Urothelium cell line (cell line): ENCODE measurements at regions not wholly inside any gene's neighbourhood (a gene's known extent, or its start where the extent isn't known, plus 50 kb on each side); places are given as distances from the start of the nearest gene placed in this dataset.

ENCODE experiments used
- DNase-seq: peaks from one replicate; pipeline ENCODE4 v3.0.0; 2011; ENCODE audit warnings: low spot score, mixed read lengths
- FAIRE-seq: peaks from 2 replicates; lab custom pipeline; 2011; peaks lifted over from hg19 to GRCh38; lab: Jason Lieb, UNC

GRCh38 chr6:152904678-152905077, 78.2 kb downstream of the FBXO5 start:
- no peak for FAIRE-seq

GRCh38 chr6:152905551-152906299, 77.1 kb downstream of the FBXO5 start:
- no peak for FAIRE-seq
- DNase-seq: no peak

More at GRCh38 chr6:152904678-152905077, 78.2 kb downstream of the FBXO5 start:
- DNase-seq: no peak

DNA sequence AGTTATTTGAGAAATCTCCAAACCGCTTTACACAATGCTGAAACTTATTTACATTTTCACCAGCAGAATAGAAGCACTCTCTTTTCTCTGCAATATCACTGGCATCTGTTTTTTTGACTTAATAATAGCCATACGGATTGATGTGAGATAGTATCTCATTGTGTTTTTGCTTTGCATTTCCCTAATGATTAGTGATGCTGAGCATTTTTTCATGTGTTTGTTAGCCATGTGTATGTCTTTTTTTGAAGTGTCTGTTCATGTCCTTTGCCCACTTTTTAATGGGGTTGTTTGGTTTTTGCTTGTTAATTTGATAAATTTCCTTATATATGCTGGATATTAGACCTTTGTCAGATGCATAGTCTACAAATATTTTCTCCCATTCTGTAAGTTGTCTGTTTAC, 73.6 kb downstream of the FBXO5 start:
- DNase-seq: no peak
- FAIRE-seq: no peak

GRCh38 chr6:152916035-152916434, 66.8 kb downstream of the FBXO5 start:
- no peak for FAIRE-seq

DNA sequence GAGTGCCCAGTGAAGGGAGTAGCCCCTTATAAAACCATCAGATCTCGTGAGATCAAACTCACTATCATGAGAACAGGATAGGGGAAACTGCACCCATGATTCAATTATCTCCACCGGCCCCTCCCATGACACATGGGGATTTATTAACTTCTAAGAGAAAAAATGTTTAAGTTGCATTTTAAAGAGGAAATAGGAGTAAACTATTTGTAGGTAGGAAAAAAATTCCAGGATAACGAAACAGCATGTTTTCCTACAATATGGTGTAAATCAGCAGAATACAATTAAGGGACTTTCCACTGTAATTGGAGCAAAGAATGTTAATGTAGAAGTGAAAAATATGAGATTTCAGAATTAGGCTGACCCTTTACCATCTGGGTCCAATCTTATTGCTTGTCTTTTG, 63.9 kb downstream of the FBXO5 start:
- DNase-seq (no peak), FAIRE-seq (no peak)

More at GRCh38 chr6:152916035-152916434, 66.8 kb downstream of the FBXO5 start:
- no peak for DNase-seq

DNA sequence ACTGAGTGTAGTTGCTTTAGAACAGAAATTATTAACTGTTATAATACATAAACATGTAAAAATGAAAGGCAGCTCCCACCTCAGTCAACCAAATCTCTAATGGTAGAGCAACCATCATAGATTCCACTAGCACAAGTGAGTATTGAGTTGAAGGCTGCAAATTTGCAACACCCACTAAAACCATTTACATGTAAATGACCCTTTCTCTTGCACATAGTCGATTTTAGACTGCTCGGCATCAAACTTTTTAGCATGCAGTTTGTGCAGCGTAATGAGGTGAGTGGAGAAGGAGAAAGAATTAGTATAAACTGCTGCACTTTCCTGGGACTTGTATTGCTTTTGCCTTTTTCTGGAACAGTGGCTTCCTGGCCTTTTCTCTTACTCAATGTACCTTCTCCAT, 62.8 kb downstream of the FBXO5 start:
- FAIRE-seq (no peak), DNase-seq (no peak)
